HG02678 (cell line): ENCODE measurements at regions not wholly inside any gene's neighbourhood (a gene's known extent, or its start where the extent isn't known, plus 50 kb on each side); places are given as distances from the start of the nearest gene placed in this dataset.
A peak's percentile ranks its signal among the peaks of the same experiment; 100 is the strongest.
"Not testable (repeated sequence)": the region's sequence is repeated elsewhere in the genome, so short reads cannot be mapped to it uniquely, and the experiment has no call there.

Experiments used
- ATAC-seq: cut with Tn5 transposase; IDR thresholded peaks from one replicate; pipeline ENCODE4 v1.9.1; 2021; ENCODE audit warnings: mild to moderate bottlenecking, moderate library complexity; ENCODE audit not compliant: unreplicated experiment

GRCh38 chr2:207438414-207439126 is 91.2 kb upstream of the CREB1 start:
- ATAC-seq = no peak

DNA sequence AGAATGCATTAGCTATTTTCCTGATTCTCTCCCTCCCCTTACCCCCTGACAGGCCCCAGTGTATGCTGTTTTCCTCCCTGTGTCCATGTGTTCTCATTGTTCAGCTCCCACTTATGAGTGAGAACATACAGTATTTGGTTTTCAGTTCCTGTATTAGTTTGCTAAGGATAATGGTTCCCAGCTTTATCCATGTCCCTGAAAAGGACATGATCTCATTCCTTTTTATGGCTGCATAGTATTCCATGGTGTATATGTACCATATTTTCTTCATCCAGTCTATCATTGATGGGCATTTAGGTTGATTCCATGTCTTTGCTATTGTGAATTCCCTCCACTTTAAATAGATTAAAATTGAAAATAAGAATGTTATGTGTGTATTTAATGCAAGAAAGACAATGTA is 89.9 kb upstream of the CREB1 start:
- ATAC-seq = not testable (repeated sequence)

GRCh38 chr2:207444756-207445155 is 85.0 kb upstream of the CREB1 start:
- no peak for ATAC-seq

GRCh38 chr2:207446653-207447052 is 83.1 kb upstream of the CREB1 start:
- ATAC-seq = no peak

DNA sequence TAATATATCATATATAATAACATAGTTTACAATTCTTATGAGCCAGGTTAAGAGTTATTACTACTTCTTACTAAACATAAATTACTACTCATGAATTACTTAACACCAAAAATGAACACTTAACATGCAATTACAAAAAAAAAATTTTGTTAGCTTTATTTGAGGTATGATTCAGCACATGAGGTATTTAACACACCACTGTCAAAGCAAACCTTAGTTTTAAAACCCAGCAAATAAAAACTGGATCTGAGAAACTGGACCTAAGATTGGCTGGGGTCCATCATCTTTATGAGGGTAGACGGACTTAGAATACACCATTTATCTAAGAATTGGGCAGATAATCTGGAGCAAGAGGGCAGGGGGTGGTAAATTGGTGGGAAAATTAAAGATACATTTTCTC is 81.8 kb upstream of the CREB1 start:
- no peak for ATAC-seq

- ATAC-seq = no peak
Observed at GRCh38 chr2:207449642-207450165, 80.1 kb upstream of the CREB1 start.

DNA sequence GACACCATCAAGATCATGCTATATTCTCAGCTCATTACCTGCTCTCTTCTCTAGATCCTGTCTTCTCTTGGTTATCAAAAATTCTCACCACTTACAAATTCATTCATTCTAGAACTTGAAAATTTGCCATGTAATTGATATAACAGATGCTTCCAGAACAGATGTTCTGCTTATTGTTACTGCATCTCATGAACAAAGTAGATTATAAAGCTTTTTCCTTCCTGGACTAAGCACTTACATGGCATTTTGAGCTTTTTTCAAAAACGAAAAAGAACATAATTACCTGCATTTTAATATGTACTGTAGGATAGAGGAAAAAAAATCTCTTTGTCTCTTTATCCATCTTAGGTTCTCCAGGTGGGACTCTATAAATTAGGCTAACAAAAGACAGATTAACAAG is 79.6 kb upstream of the CREB1 start:
- no peak for ATAC-seq

DNA sequence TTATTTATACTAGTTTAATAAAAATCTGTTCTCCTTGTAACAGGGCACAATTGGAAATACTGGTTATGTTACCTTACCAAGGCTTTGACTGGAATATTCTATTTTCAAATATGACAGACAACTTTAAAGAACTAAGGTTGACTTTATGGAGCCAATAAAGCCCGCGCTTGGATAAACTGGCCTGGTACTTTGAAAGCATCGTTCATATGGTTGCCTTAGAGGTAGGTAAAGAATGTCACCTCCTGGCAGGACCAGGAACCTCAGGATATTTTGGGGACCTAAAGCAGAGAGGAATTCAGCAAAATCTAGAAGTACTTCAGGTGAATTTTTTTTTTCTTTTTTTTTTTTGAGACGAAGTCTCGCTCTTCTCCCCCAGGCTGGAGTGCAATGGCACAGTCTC is 71.2 kb upstream of the CREB1 start:
- no peak for ATAC-seq

- peak; percentile 91 for ATAC-seq
Observed at GRCh38 chr2:207459990-207460757, 69.6 kb upstream of the CREB1 start.

DNA sequence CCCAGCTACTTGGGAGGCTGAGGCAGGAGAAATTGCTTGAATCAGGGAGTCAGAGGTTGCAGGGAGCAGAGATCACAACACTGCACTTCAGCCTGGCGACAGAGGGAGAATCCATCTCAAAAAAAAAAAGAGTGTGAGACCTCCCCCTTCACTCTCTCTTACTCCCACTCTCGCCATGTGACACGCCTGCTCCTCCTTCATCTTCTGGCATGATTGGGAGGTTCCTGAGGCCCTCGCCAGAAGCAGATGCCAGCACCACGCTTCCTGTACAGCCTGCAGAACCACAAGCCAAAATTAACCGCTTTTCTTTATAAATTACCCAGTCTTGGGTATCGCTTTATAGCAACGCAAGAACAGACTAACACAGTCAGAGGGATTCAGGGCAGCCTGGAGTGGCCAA is 66.3 kb upstream of the CREB1 start:
- no peak for ATAC-seq

GRCh38 chr2:207464007-207464406 is 65.8 kb upstream of the CREB1 start:
- ATAC-seq = no peak

GRCh38 chr2:207465894-207466293 is 63.9 kb upstream of the CREB1 start:
- ATAC-seq = no peak

DNA sequence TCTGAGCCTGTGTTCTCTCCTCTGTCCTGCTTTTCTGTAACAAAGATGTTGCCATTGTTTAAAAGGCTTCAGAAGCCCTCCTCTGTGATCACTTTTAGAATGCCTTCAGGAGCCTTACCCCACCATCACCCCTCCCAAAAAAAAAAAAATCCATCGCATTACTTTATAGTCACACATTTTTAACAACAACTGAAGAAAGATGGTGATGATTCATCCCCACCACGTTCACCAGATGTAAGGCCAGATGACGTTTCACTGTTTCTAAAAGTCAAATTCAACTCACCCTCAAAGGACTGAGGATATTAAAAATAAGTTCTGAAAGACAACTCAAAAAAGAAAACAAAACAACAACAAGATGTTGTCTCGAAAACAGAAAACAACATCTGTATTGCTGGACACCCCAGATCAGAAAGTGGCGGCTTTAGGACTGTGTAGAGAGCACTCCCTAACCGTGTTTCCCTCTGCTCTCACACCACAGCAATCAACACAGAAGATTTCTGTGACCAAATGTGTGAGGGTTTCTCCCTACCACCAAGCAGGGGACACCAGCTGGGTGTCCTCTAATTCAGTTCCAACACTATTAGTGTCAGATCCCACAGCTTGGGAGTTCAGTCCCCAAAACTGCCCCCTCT is 61.9 kb upstream of the CREB1 start:
- ATAC-seq = peak; percentile 74

- no peak for ATAC-seq
Observed at GRCh38 chr2:207468488-207468887, 61.3 kb upstream of the CREB1 start.

GRCh38 chr2:207469451-207469850 is 60.3 kb upstream of the CREB1 start:
- ATAC-seq = no peak

GRCh38 chr2:207469943-207470729 is 59.6 kb upstream of the CREB1 start:
- no peak for ATAC-seq

DNA sequence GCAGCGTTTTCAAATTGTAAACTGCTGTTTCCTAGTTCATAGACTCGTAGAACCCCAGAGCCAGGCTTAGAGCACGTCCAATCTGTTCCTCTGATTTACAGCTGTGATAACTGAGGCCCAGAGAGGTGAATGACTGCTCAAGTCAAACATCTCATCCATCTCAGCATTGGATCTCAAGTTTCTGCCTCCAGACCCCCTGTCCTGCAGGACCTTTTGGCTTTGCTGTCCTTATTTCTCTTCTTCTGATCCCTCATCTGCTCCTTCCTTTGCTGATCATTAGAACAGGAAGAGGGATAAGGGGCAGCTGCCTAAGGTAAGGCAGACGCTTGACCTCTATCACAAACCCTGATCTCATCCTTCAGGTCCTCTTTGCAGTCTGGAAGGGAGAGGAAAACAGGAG is 58.5 kb upstream of the CREB1 start:
- ATAC-seq = no peak

- no peak for ATAC-seq
Observed at GRCh38 chr2:207472343-207473048, 57.3 kb upstream of the CREB1 start.

DNA sequence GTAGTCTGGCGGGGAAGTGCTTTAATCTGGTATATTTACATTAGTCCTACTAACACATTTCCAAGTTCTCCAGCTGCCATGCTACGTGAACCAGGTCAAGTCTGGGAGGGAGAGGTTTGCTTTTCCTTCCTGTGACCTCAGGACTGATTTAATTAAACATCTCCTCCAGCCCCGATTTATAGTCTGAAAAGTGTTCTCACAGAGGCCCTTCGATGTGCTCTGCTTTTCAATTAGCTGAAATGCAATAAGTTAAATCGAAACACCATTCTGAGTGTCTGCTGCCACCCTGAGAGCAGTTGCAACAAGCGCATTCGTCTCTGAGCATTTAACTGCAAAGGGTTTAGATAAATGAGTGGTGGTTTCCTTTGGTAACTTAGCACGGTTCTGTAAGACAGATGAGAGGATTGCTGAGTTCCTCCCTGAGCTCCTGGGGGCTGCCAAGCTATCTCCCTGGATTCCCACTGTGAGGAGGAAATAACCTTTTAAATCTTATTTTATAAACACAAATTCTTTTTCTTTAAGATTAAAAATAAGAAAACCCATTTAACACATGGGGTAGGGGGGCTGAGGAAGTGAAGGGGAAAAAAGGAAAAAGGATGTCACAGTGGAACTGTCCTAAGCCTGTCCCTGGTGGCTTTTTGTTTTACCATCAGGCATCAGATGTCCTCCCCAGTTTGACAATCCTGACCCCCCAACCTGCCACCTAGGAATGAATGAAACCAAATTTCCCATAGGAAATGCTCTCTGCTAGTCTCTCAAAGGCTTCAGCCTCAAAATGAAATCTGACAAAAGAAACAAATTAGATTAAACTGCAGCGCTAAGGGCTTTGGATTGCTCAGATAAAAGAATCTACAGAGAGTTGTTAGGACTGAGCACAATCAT is 56.5 kb upstream of the CREB1 start:
- ATAC-seq = peak; percentile 79

GRCh38 chr2:207473931-207474235 is 55.9 kb upstream of the CREB1 start:
- ATAC-seq = no peak
